B cell (primary cell): ENCODE measurements at regions not wholly inside any gene's neighbourhood (a gene's known extent, or its start where the extent isn't known, plus 50 kb on each side); places are given as distances from the start of the nearest gene placed in this dataset.

ENCODE experiments used
- ATAC-seq: fragments of 200-7000 bp; cut with Tn5 transposase; one replicate; pipeline ENCODE4 v1.10.0; 2021; ENCODE audit warnings: low read depth, mild to moderate bottlenecking, moderate number of reproducible peaks, moderate library complexity
- CTCF ChIA-PET: fragments of 350-600 bp; sonication (Branson Sonifier 250); formaldehyde crosslinking; loops from one replicate; lab custom pipeline; 2021; ENCODE audit warnings: antibody characterized with exemption, inconsistent platforms; lab: Charles Lee
- POLR2A ChIA-PET: fragments of 350-600 bp; sonication (Branson Sonifier 250); formaldehyde crosslinking; loops from one replicate; lab custom pipeline; 2021; ENCODE audit warnings: antibody characterized with exemption; lab: Charles Lee
- DNase-seq: peaks from one replicate; pipeline ENCODE4 v3.0.0; 2013
- H2AFZ ChIP-seq: 2 replicates; pipeline ENCODE4 v1.6.1; 2012; ENCODE audit warnings: mild to moderate bottlenecking, low read depth, low read length; ENCODE audit not compliant: insufficient read depth, poor library complexity, severe bottlenecking
- H3K27ac ChIP-seq, 2 donors: 1 replicate in 1 of 2; 2 replicates in 1 of 2; pipeline ENCODE4 v1.5.1; 2012 to 2013; ENCODE audit warnings: low read length in 2 of 2, mild to moderate bottlenecking in 2 of 2, moderate library complexity in 1 of 2
- H3K27me3 ChIP-seq, 4 experiments: fragments of 200-600 bp in 1 of 4; sonication (generic) in 1 of 4; replicated peaks in 1 of 4; 1 replicate in 2 of 4; 2 replicates in 2 of 4; pipeline versions ENCODE4 v1.6.1 to v1.7.0; 2013 to 2016; ENCODE audit warnings: low read length in 3 of 4, mild to moderate bottlenecking in 2 of 4, mixed read lengths in 1 of 4, moderate library complexity in 1 of 4; ENCODE audit not compliant: insufficient read depth in 4 of 4, control insufficient read depth in 3 of 4; ENCODE audit errors: control extremely low read depth in 1 of 4
- H3K36me3 ChIP-seq, 2 experiments: replicated peaks in 1 of 2; 1 replicate in 1 of 2; 2 replicates in 1 of 2; pipeline versions ENCODE4 v1.6.1 to v1.7.1; 2013; ENCODE audit warnings: low read length in 1 of 2; ENCODE audit not compliant: insufficient read depth in 2 of 2, control insufficient read depth in 1 of 2; ENCODE audit errors: control extremely low read depth in 1 of 2, extremely low read depth in 1 of 2
- H3K4me1 ChIP-seq, 2 donors: fragments of 200-600 bp in 1 of 2; sonication (generic) in 1 of 2; 1 replicate in 1 of 2; 2 replicates in 1 of 2; pipeline versions ENCODE4 v1.5.1 to v1.6.1; 2013 to 2017; ENCODE audit warnings: low read length in 2 of 2; ENCODE audit not compliant: control insufficient read depth in 2 of 2, insufficient read depth in 2 of 2
- H3K4me2 ChIP-seq: replicated peaks from 2 replicates; pipeline ENCODE3; 2012; ENCODE audit warnings: mild to moderate bottlenecking, low read depth, low read length; ENCODE audit not compliant: poor library complexity, severe bottlenecking
- H3K4me3 ChIP-seq, 5 experiments: fragments of 200-600 bp in 1 of 5; sonication (generic) in 1 of 5; 1 replicate in 3 of 5; 2 replicates in 2 of 5; pipeline versions ENCODE4 v1.5.1 to v1.7.0; 2011 to 2016; ENCODE audit warnings: low read length in 4 of 5, mild to moderate bottlenecking in 4 of 5, low read depth in 2 of 5, control low read depth in 1 of 5, moderate library complexity in 1 of 5; ENCODE audit not compliant: insufficient read depth in 1 of 5; ENCODE audit errors: control extremely low read depth in 1 of 5, extremely low read depth in 1 of 5
- H3K79me2 ChIP-seq: fragments of 200-600 bp; sonication (generic); one replicate; pipeline ENCODE4 v1.6.0; 2016; ENCODE audit warnings: low read length; ENCODE audit not compliant: control insufficient read depth, insufficient read depth
- H3K9ac ChIP-seq: fragments of 200-600 bp; sonication (generic); 2 replicates; pipeline ENCODE4 v1.6.1; 2017; ENCODE audit warnings: mild to moderate bottlenecking, low read length, moderate library complexity
- H3K9me3 ChIP-seq, 3 donors: one replicate each; pipeline versions ENCODE4 v1.6.1 to v1.7.1; 2013; ENCODE audit warnings: low read length in 2 of 3; ENCODE audit not compliant: control insufficient read depth in 2 of 3, insufficient read depth in 1 of 3; ENCODE audit errors: control extremely low read depth in 1 of 3
- H4K20me1 ChIP-seq: 2 replicates; pipeline ENCODE4 v1.6.0; 2012; ENCODE audit warnings: mild to moderate bottlenecking, low read length; ENCODE audit not compliant: insufficient read depth, control insufficient read depth, poor library complexity, severe bottlenecking
- H3K27ac Mint-ChIP-seq: one replicate; pipeline ENCODE4 v1.8.0; 2021; ENCODE audit warnings: mixed read lengths
- H3K27me3 Mint-ChIP-seq: one replicate; pipeline ENCODE4 v1.8.0; 2021; ENCODE audit warnings: mixed read lengths
- H3K4me1 Mint-ChIP-seq: one replicate; pipeline ENCODE4 v1.8.0; 2021; ENCODE audit warnings: mixed read lengths
- H3K4me3 Mint-ChIP-seq: one replicate; pipeline ENCODE4 v1.8.0; 2021; ENCODE audit warnings: mixed read lengths
- H3K9me3 Mint-ChIP-seq: one replicate; pipeline ENCODE4 v1.8.0; 2022; ENCODE audit warnings: mixed read lengths; ENCODE audit not compliant: insufficient read depth
- EZH2 ChIP-seq: IDR thresholded peaks from 2 replicates; pipeline ENCODE4 v1.6.1; 2012; ENCODE audit warnings: borderline replicate concordance, low read depth, mild to moderate bottlenecking, moderate library complexity, low read length; ENCODE audit not compliant: insufficient read depth, poor library complexity, severe bottlenecking
- WGBS: methylation state at CpG from one replicate; pipeline ENCODE4 v1.1.5; 2013; ENCODE audit warnings: missing lambda C conversion rate; ENCODE audit not compliant: insufficient coverage; 5-methylcytosine and 5-hydroxymethylcytosine counted together
- intact Hi-C: fragments of 100-400 bp; cut with micrococcal nuclease; formaldehyde crosslinking; loops from one replicate; pipeline ENCODE4 v1.10.0; 2022
- TF ChIP-seq, protein P1 (sequence below): fragments of 200-600 bp; IDR thresholded peaks from one replicate; pipeline ENCODE4 v1.8.0; 2022; ENCODE audit warnings: antibody characterized with exemption, mild to moderate bottlenecking

GRCh38 chr15:94083467-94084052 lies 147.8 kb upstream of the MCTP2 start:
- no peak overlapping the region for H2AFZ ChIP-seq
- Mint-ChIP-seq H3K9me3 (no peaks in the 10 kb centered on the region), H3K4me1 (no peaks in the 10 kb centered on the region), H3K4me3 (no peak overlapping the region), H3K27me3 (peaks cover 17% of the 10 kb centered on the region), H3K27ac (no peak overlapping the region)
- ChIA-PET CTCF (interaction anchor here (0.9 kb wide), 1 partner anchor 33 kb away, joined by 3 read pairs; no protein-coding TSS in a partner anchor), POLR2A (no interaction called here)
- intact Hi-C loops, result no loop called here
- no peaks in the 10 kb centered on the region for H3K79me2 ChIP-seq
- WGBS, result 74% methylated on average over 4 of the region's 6 CpGs
- TF ChIP-seq, protein P1, sequence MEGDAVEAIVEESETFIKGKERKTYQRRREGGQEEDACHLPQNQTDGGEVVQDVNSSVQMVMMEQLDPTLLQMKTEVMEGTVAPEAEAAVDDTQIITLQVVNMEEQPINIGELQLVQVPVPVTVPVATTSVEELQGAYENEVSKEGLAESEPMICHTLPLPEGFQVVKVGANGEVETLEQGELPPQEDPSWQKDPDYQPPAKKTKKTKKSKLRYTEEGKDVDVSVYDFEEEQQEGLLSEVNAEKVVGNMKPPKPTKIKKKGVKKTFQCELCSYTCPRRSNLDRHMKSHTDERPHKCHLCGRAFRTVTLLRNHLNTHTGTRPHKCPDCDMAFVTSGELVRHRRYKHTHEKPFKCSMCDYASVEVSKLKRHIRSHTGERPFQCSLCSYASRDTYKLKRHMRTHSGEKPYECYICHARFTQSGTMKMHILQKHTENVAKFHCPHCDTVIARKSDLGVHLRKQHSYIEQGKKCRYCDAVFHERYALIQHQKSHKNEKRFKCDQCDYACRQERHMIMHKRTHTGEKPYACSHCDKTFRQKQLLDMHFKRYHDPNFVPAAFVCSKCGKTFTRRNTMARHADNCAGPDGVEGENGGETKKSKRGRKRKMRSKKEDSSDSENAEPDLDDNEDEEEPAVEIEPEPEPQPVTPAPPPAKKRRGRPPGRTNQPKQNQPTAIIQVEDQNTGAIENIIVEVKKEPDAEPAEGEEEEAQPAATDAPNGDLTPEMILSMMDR, result no peak
- TF ChIP-seq EZH2, result no peak
- H3K27ac ChIP-seq, result no peak overlapping the region
- H4K20me1 ChIP-seq, result no peaks in the 10 kb centered on the region
- no peaks in the 10 kb centered on the region for H3K9me3 ChIP-seq
- no peak for ATAC-seq
- H3K27me3 ChIP-seq, result peaks cover 0 to 7% (median 0%) of the 10 kb centered on the region in 4 experiments
- DNase-seq, result no peak
- H3K9ac ChIP-seq, result no peak overlapping the region
- H3K36me3 ChIP-seq, result no peaks in the 10 kb centered on the region
- H3K4me2 ChIP-seq, result no peak overlapping the region
- H3K4me1 ChIP-seq, result no peaks in the 10 kb centered on the region
- H3K4me3 ChIP-seq, result no peak overlapping the region

- no peaks in the 10 kb centered on the region for H3K4me1 ChIP-seq
- Mint-ChIP-seq H3K4me1 (no peaks in the 10 kb centered on the region), H3K9me3 (no peaks in the 10 kb centered on the region), H3K4me3 (no peak overlapping the region), H3K27me3 (peaks cover 15% of the 10 kb centered on the region), H3K27ac (no peak overlapping the region)
- CTCF ChIA-PET, result no interaction called here
- POLR2A ChIA-PET, result no interaction called here
- no peak for DNase-seq
- no peak for ATAC-seq
- no peaks in the 10 kb centered on the region for H3K9me3 ChIP-seq
- no peak overlapping the region for H2AFZ ChIP-seq
- H3K27ac ChIP-seq, result no peak overlapping the region
- intact Hi-C loops, result no loop called here
- no peak overlapping the region for H3K4me2 ChIP-seq
- WGBS, result 28% methylated on average over 2 of the region's 4 CpGs
- no peaks in the 10 kb centered on the region for H3K36me3 ChIP-seq
- TF ChIP-seq EZH2, result no peak
- TF ChIP-seq, protein P1, result no peak
- no peak overlapping the region for H3K9ac ChIP-seq
- no peak overlapping the region for H3K4me3 ChIP-seq
- no peaks in the 10 kb centered on the region for H4K20me1 ChIP-seq
- no peaks in the 10 kb centered on the region for H3K79me2 ChIP-seq
- peaks cover 0 to 7% (median 0%) of the 10 kb centered on the region in 4 experiments for H3K27me3 ChIP-seq
Observed at GRCh38 chr15:94081829-94082228, 149.5 kb upstream of the MCTP2 start.
